HAP-1 (cell line): ENCODE measurements at regions not wholly inside any gene's neighbourhood (a gene's known extent, or its start where the extent isn't known, plus 50 kb on each side); places are given as distances from the start of the nearest gene placed in this dataset.

Experiments used
- DNase-seq, 2 experiments: peaks; one replicate each; pipeline ENCODE4 v3.0.0-alpha.2; 2016 to 2020; ENCODE audit warnings: low spot score in 2 of 2
- H3K27me3 ChIP-seq: fragments of 250-450 bp; sonication (Bioruptor Pico); 2 replicates; pipeline ENCODE4 v1.5.1; 2020; ENCODE audit warnings: low read depth, mild to moderate bottlenecking, moderate library complexity
- H3K36me3 ChIP-seq: fragments of 250-450 bp; sonication (Bioruptor Pico); replicated peaks from 2 replicates; pipeline ENCODE4 v1.5.1; 2020; ENCODE audit warnings: mild to moderate bottlenecking
- H3K4me1 ChIP-seq: fragments of 250-450 bp; sonication (Bioruptor Pico); 2 replicates; pipeline ENCODE4 v1.5.1; 2020; ENCODE audit warnings: mild to moderate bottlenecking
- H3K4me3 ChIP-seq: fragments of 250-450 bp; sonication (Bioruptor Pico); 2 replicates; pipeline ENCODE4 v1.5.1; 2020; ENCODE audit warnings: mild to moderate bottlenecking, moderate library complexity
- H3K9me3 ChIP-seq: fragments of 250-450 bp; sonication (Bioruptor Pico); 2 replicates; pipeline ENCODE4 v1.5.1; 2020; ENCODE audit warnings: mild to moderate bottlenecking, moderate library complexity
- in situ Hi-C: fragments of 300-500 bp; cut with MboI; formaldehyde crosslinking; loops from 3 replicates; pipeline ENCODE4 v1.14.3; 2020; ENCODE audit warnings: low sequenced_read_pairs, inconsistent platforms, mixed read lengths

DNA sequence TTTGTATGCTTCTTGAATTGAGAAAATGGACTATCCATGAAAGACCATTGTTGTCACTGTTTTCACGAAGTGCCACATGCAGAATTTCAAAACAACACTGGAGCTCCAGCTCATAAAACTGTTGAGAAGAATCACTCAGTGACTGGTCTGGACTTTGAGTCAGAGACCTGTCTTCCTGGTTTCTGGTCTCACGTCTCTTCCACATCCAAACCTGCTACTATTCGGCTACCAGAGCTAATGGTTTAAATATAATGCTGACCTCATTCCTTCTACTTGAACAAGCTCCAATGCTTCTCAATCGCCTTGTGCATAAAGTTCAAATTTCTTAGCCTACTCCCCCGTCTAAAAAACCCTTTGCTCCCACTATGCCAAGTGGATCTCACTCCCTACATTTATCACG is 227.9 kb upstream of the NR2F2 start:
- Histone ChIP-seq H3K9me3 (no peaks in the 10 kb centered on the region), H3K4me1 (no peaks in the 10 kb centered on the region; the same call in 1 of the 2 replicates), H3K36me3 (no peaks in the 10 kb centered on the region), H3K27me3 (no peaks in the 10 kb centered on the region), H3K4me3 (no peak overlapping the region)
- in situ Hi-C loops = no loop called here
- DNase-seq = no peak

GRCh38 chr15:96106181-96106580 is 224.3 kb upstream of the NR2F2 start:
- no peak overlapping the region for H3K4me3 ChIP-seq
- H3K4me1 ChIP-seq = no peaks in the 10 kb centered on the region; the same call in 1 of the 2 replicates
- H3K9me3 ChIP-seq = no peaks in the 10 kb centered on the region
- H3K27me3 ChIP-seq = no peaks in the 10 kb centered on the region; the same call in 1 of the 2 replicates
- H3K36me3 ChIP-seq = no peaks in the 10 kb centered on the region; the same call in 1 of the 2 replicates
- DNase-seq = no peak
- in situ Hi-C loops = no loop called here

DNA sequence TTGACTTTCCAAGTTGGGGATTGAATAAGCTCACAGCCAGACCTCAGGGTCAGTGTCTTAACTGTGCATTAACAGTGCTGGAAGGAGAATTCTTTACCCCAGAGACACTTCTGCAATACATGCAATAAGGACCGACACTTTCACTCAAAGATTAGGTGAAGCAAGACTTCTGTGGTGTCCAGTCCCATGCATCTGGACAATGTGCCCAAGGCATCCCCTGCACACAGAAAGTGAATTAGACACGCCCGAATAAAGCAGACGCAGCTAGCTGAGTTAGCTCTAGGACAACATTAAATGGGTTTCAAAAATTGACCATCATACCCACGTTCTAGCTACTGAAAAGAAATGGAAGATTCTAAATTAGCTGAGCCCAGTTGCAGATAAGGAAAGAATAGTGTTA is 223.9 kb upstream of the NR2F2 start:
- no peaks in the 10 kb centered on the region; the same call in 1 of the 2 replicates for H3K36me3 ChIP-seq
- H3K9me3 ChIP-seq = no peaks in the 10 kb centered on the region
- no peaks in the 10 kb centered on the region; the same call in 1 of the 2 replicates for H3K27me3 ChIP-seq
- in situ Hi-C loops = no loop called here
- DNase-seq = no peak
- no peak overlapping the region for H3K4me3 ChIP-seq
- H3K4me1 ChIP-seq = no peaks in the 10 kb centered on the region; the same call in 1 of the 2 replicates

DNA sequence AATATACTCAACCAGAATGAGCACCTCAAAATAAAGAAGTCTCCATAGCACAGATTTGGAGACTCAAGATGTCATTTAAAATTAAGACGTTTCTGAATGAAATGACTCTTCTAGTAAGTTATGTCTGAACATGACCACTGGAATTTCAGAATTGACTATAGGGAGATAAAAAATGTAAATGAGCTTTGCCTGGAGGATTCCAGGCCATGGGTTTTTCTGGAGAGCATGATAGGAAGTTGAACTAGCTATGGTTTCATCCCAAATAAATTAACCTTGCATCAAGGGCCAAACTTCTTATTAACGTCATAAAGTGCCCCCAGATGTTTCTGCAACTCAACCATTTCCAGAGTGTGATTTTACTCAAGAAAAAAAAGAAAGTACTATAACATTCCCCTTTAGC is 222.6 kb upstream of the NR2F2 start:
- H3K36me3 ChIP-seq = no peaks in the 10 kb centered on the region; the same call in 1 of the 2 replicates
- in situ Hi-C loops = no loop called here
- no peak overlapping the region for H3K4me3 ChIP-seq
- H3K4me1 ChIP-seq = no peaks in the 10 kb centered on the region
- no peaks in the 10 kb centered on the region for H3K9me3 ChIP-seq
- no peaks in the 10 kb centered on the region; the same call in 1 of the 2 replicates for H3K27me3 ChIP-seq
- DNase-seq = no peak

GRCh38 chr15:96108405-96108804 is 222.1 kb upstream of the NR2F2 start:
- in situ Hi-C loops = no loop called here
- no peak for DNase-seq
- Histone ChIP-seq H3K36me3 (no peaks in the 10 kb centered on the region; the same call in 1 of the 2 replicates), H3K4me3 (no peak overlapping the region), H3K9me3 (no peaks in the 10 kb centered on the region), H3K4me1 (no peaks in the 10 kb centered on the region), H3K27me3 (no peaks in the 10 kb centered on the region; the same call in 1 of the 2 replicates)

DNA sequence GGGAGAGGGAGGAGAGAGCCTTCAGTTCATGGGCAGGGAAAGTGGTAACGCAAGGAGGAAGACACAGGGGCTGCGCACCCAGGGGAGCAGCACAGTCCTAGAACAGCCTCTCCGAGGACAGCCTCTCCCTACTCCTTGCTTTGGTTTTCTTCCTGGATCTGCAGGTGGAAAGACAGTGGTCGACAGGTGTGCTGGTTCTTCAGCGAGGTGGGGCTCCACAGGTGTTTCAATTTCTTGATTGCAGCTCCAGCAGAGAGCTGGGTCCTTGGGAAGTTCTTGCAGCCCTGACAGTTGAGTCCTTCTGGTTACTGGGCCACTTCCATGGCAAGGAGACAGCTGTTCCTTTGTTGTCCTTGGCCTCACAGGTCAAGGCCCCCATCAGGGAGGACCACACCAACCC is 220.7 kb upstream of the NR2F2 start:
- no peak for DNase-seq
- no peaks in the 10 kb centered on the region; the same call in 1 of the 2 replicates for H3K36me3 ChIP-seq
- H3K4me1 ChIP-seq = no peaks in the 10 kb centered on the region
- no peaks in the 10 kb centered on the region; the same call in 1 of the 2 replicates for H3K27me3 ChIP-seq
- in situ Hi-C loops = no loop called here
- H3K4me3 ChIP-seq = no peak overlapping the region
- no peaks in the 10 kb centered on the region for H3K9me3 ChIP-seq

- Histone ChIP-seq H3K4me3 (no peak overlapping the region), H3K9me3 (no peaks in the 10 kb centered on the region), H3K36me3 (no peaks in the 10 kb centered on the region; the same call in 1 of the 2 replicates), H3K4me1 (no peaks in the 10 kb centered on the region), H3K27me3 (no peaks in the 10 kb centered on the region; the same call in 1 of the 2 replicates)
- in situ Hi-C loops = no loop called here
- no peak for DNase-seq
These were observed 218.5 kb upstream of the NR2F2 start for GRCh38 chr15:96112018-96112417.

DNA sequence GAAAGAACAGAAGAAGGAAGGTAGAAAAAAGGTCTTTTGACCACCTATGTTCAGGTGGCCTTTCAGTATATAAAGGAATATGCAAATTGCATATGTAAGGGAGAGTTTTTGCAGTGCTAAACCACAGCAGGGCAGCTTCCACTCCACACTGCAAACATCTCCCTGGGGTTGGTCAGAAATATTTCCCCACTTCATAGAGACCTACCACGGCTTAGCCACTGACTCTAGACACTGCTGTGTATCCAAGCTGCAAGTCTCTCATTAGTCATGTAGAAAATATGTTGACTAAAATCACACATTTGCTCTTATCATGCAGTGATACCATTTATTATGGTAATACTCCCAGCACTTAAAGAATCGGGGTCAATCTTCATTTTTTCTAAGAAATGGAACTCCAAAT is 214.9 kb upstream of the NR2F2 start:
- no peaks in the 10 kb centered on the region for H3K9me3 ChIP-seq
- no peaks in the 10 kb centered on the region; the same call in 1 of the 2 replicates for H3K36me3 ChIP-seq
- H3K27me3 ChIP-seq = no peaks in the 10 kb centered on the region; the same call in 1 of the 2 replicates
- in situ Hi-C loops = no loop called here
- no peak for DNase-seq
- no peak overlapping the region for H3K4me3 ChIP-seq
- peaks cover 6% of the 10 kb centered on the region for H3K4me1 ChIP-seq

DNA sequence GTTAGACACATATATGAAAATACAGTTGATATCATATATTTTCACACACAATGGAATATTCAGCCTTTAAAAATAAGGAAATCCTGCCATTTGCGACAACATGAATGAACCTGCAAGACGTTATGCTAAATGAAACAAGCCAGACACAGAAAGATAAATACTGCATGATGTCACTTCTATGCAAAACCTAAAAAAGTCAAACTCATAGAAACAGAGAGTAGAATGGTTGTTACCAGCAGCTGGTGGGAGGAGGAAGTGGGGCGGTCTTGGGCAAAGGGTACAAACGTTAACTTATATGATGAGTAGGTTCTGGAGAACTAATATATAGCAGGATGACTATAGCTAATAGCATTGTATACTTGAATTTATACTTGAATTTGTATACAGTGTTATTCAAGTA is 213.2 kb upstream of the NR2F2 start:
- Histone ChIP-seq H3K4me1 (peaks cover 6% of the 10 kb centered on the region), H3K4me3 (no peak overlapping the region), H3K36me3 (no peaks in the 10 kb centered on the region), H3K27me3 (no peaks in the 10 kb centered on the region), H3K9me3 (no peaks in the 10 kb centered on the region)
- DNase-seq = no peak
- in situ Hi-C loops = no loop called here

GRCh38 chr15:96119734-96120133 is 210.8 kb upstream of the NR2F2 start:
- in situ Hi-C loops = no loop called here
- DNase-seq = peak in 1 of 2 experiments; percentile 15
- Histone ChIP-seq H3K36me3 (no peaks in the 10 kb centered on the region), H3K27me3 (no peaks in the 10 kb centered on the region), H3K9me3 (no peaks in the 10 kb centered on the region), H3K4me1 (peaks cover 6% of the 10 kb centered on the region), H3K4me3 (no peak overlapping the region)

DNA sequence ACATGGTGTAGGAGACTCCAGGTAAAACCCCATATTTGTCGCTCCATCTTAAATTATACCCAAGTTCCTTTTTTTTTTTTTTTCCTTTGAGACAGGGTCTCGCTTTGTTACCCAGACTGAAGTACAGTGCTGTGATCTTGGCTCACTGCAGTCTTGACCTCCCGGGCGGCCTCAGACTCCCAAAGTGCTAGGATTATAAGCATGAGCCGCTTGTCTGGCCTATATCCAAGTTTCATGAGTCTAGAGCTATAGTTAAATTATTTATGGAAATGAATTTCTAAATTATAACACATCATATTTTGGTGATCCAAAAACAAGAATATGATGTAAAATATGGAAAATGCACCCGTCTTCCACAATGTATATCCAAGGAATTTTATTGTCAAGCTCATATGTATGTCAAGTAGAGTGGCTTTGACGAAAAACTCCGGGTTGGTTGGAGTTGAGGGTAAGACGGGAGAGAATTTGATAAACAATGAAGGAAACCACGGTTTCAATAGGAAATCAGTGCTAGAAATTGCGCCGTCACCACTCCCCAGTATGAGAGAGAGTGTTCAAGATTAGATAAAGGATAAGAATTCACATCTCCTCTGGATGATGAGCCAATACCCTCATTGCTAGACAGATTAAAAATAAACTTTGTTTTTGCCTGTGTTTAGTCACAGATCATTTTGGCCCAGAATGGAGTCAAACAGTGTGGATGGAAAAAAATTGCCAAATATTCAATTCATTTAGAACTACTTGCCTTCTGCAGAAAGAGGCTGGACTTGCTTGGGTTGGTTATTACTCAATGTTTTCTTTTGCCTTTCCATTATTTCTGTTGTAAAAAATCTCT is 209.2 kb upstream of the NR2F2 start:
- no peak overlapping the region for H3K4me3 ChIP-seq
- in situ Hi-C loops = no loop called here
- no peaks in the 10 kb centered on the region for H3K9me3 ChIP-seq
- H3K27me3 ChIP-seq = no peaks in the 10 kb centered on the region
- H3K4me1 ChIP-seq = peaks cover 6% of the 10 kb centered on the region
- no peaks in the 10 kb centered on the region for H3K36me3 ChIP-seq
- DNase-seq = no peak

DNA sequence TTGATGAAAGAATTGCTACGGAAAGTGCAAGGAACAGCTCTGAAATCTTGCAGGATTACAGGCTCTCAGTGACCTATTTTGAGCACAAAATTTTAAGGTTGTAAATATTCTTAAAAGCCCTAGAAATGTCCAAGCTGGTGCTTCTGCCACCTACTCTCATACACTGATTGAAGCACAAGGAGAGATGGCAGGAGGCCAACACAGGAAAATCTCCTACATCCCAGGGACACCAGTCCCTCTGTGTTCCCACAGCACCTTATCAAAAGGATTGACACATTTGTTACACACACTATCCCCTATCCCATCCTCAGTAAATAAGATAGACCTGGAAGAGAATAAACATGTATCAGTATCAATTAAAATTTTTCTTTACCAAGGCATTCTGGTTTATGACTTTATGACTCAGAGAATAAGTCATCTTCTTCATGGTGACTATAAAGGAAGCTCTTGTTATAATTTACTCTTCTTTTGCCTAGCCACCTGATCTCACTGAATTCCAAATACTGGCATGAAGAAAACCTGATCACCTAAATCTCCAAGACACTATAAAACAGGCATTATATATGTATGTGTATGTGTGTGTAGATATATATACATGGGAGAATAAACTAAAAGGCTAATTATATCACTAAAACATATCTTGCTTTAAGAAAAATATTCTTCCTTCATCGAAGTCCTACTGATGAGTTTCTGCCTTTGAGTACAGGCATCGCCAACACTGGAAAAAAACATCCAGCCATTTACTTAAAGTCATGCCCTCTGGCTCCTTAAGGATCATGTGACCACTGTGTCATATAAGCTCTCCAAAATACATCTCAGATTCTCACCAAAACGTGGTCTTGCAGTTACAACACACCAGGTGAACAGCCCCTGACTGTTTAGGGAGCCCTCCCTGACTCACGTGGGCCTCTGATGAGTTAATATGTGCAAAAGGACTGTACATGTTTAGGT is 208.1 kb upstream of the NR2F2 start:
- DNase-seq = no peak
- in situ Hi-C loops = no loop called here
- Histone ChIP-seq H3K27me3 (no peaks in the 10 kb centered on the region), H3K4me1 (peaks cover 6% of the 10 kb centered on the region), H3K36me3 (no peaks in the 10 kb centered on the region), H3K4me3 (no peak overlapping the region), H3K9me3 (no peaks in the 10 kb centered on the region)

DNA sequence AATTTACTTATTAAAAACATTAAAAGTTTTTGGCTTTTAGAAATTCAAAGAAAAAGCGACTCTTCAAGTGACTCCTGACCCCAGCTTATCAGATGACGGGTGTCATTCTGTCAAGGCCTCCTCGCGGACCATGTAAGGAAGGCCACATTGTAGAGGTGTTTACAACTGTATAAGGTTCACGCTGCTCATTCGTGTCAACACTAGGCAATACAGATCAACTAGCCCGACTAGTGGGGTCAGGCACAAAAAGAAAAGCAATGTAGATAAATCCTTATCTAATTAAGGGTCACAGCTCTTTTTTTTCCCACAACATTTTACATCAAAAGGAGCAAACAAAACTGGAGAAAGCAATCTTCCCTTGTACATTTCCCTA is 207.5 kb upstream of the NR2F2 start:
- in situ Hi-C loops = no loop called here

More for the DNA sequence above, 207.5 kb upstream of the NR2F2 start:
- no peak overlapping the region for H3K4me3 ChIP-seq
- H3K27me3 ChIP-seq = no peaks in the 10 kb centered on the region
- peaks cover 6% of the 10 kb centered on the region for H3K4me1 ChIP-seq
- no peaks in the 10 kb centered on the region for H3K9me3 ChIP-seq
- H3K36me3 ChIP-seq = no peaks in the 10 kb centered on the region
- DNase-seq = no peak
